Calu3 (cell line): ENCODE measurements at regions not wholly inside any gene's neighbourhood (a gene's known extent, or its start where the extent isn't known, plus 50 kb on each side); places are given as distances from the start of the nearest gene placed in this dataset.

ENCODE experiments used
- BruUV-seq: library from RNA; stranded (reverse); fragments of 400-500 nt; replicated peaks from 2 replicates; lab custom pipeline; 2021; lab: Mats Ljungman, UMichigan
- CTCF ChIA-PET: fragments of 300-600 bp; sonication (Branson Sonifier 250); formaldehyde crosslinking; loops from one replicate; lab custom pipeline; 2022; ENCODE audit warnings: antibody characterized with exemption; lab: Charles Lee
- DNase-seq: peaks from one replicate; pipeline ENCODE4 v3.0.0; 2022
- H3K27ac Mint-ChIP-seq: one replicate; pipeline ENCODE4 v1.8.0; 2022; ENCODE audit warnings: mixed read lengths; ENCODE audit not compliant: unreplicated experiment
- H3K27me3 Mint-ChIP-seq: one replicate; pipeline ENCODE4 v1.8.0; 2022; ENCODE audit warnings: mixed read lengths; ENCODE audit not compliant: unreplicated experiment
- H3K36me3 Mint-ChIP-seq: one replicate; pipeline ENCODE4 v1.8.0; 2022; ENCODE audit warnings: mild to moderate bottlenecking, moderate library complexity, mixed read lengths; ENCODE audit not compliant: insufficient read depth, unreplicated experiment
- H3K4me1 Mint-ChIP-seq: one replicate; pipeline ENCODE4 v1.8.0; 2022; ENCODE audit warnings: mild to moderate bottlenecking, low read depth, mixed read lengths; ENCODE audit not compliant: unreplicated experiment
- H3K4me3 Mint-ChIP-seq: one replicate; pipeline ENCODE4 v1.8.0; 2022; ENCODE audit warnings: mild to moderate bottlenecking, low read depth, moderate library complexity, mixed read lengths; ENCODE audit not compliant: unreplicated experiment
- H3K9me3 Mint-ChIP-seq: one replicate; pipeline ENCODE4 v1.8.0; 2022; ENCODE audit warnings: low read depth, mixed read lengths; ENCODE audit not compliant: unreplicated experiment
- CTCF ChIP-seq: fragments of 200-600 bp; IDR thresholded peaks from one replicate; pipeline ENCODE4 v1.8.0; 2022; ENCODE audit warnings: antibody characterized with exemption; ENCODE audit not compliant: unreplicated experiment
- intact Hi-C: fragments of 100-400 bp; cut with micrococcal nuclease; formaldehyde crosslinking; loops from one replicate; pipeline ENCODE4 v1.10.0; 2022; ENCODE audit not compliant: unreplicated experiment

DNA sequence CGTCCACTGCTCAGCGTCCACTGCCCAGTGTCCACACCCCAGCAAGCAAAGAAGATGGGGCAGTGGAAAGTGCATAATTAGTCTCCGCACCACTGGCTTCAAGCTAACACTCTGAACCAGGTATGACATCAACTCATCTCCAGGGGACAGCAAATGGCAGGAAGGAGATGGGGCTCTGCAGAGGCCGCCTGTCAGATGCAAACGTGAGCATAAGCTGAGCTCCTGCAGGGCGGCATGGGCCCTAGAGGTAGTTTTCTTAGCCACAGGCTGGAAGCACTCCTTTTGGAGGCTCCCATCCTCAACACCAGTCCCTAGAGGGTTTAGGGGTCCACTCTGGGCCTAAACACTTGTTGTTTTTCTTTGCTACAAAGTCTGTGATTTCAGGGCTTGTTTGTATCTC lies 335.8 kb upstream of the MKI67 start:
- TF ChIP-seq CTCF, result no peak
- Mint-ChIP-seq H3K27me3 (no peaks in the 10 kb centered on the region), H3K4me3 (no peak overlapping the region), H3K27ac (no peak overlapping the region), H3K9me3 (peaks cover 12% of the 10 kb centered on the region), H3K4me1 (no peaks in the 10 kb centered on the region), H3K36me3 (no peaks in the 10 kb centered on the region)
- CTCF ChIA-PET, result no interaction called here
- intact Hi-C loops, result no loop called here
- no TSS peak for BruUV-seq
- no peak for DNase-seq

- Mint-ChIP-seq H3K27me3 (no peaks in the 10 kb centered on the region), H3K4me3 (no peak overlapping the region), H3K9me3 (peaks cover 12% of the 10 kb centered on the region), H3K27ac (no peak overlapping the region), H3K36me3 (no peaks in the 10 kb centered on the region), H3K4me1 (no peaks in the 10 kb centered on the region)
- BruUV-seq, result no TSS peak
- intact Hi-C loops, result no loop called here
- CTCF ChIA-PET, result no interaction called here
- no peak for DNase-seq
- no peak for TF ChIP-seq CTCF
Observed at GRCh38 chr10:128462844-128463243, 336.6 kb upstream of the MKI67 start.

- intact Hi-C loops, result no loop called here
- CTCF ChIA-PET, result no interaction called here
- H3K9me3 Mint-ChIP-seq, result peaks cover 10% of the 10 kb centered on the region
- no peaks in the 10 kb centered on the region for H3K4me1 Mint-ChIP-seq
- H3K36me3 Mint-ChIP-seq, result no peaks in the 10 kb centered on the region
- peak; percentile 23 for DNase-seq
- BruUV-seq, result no TSS peak
- H3K4me3 Mint-ChIP-seq, result no peak overlapping the region
- no peak overlapping the region for H3K27ac Mint-ChIP-seq
- no peak for TF ChIP-seq CTCF
- no peaks in the 10 kb centered on the region for H3K27me3 Mint-ChIP-seq
Observed at GRCh38 chr10:128463991-128464760, 338.0 kb upstream of the MKI67 start.

DNA sequence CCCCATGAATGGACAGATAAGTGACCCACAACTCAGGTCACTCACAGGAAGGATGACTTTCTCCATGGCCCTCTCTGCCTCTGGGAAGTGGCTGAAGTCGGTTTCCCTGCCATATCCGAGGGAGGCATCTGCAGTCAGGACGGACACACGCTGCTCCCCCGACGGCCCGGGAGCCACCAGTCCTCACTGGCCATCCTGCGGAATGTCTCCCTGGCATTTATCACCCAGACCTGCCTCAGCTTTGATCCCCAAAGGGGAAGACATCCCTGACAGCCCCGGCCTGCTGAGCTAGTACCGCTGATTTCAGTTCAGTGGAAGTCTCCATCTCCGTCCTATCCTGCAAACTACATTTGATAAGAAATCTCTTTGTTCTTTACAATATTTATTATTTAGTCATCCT lies 339.5 kb upstream of the MKI67 start:
- CTCF ChIA-PET, result interaction anchor here (0.6 kb wide), 1 partner anchor 1414 kb away, joined by 3 read pairs; no protein-coding TSS in a partner anchor
- intact Hi-C loops, result no loop called here
- Mint-ChIP-seq H3K9me3 (peaks cover 10% of the 10 kb centered on the region), H3K4me1 (no peaks in the 10 kb centered on the region), H3K27me3 (no peaks in the 10 kb centered on the region), H3K4me3 (no peak overlapping the region), H3K36me3 (no peaks in the 10 kb centered on the region), H3K27ac (no peak overlapping the region)
- no peak for DNase-seq
- BruUV-seq, result no TSS peak
- no peak for TF ChIP-seq CTCF
